Activated T-helper 17 cell treated with anti-CD3 and anti-CD28 coated beads, Interleukin-2, amount 50 U/mL, for 72 hours (primary cell): ENCODE measurements at regions not wholly inside any gene's neighbourhood (a gene's known extent, or its start where the extent isn't known, plus 50 kb on each side); places are given as distances from the start of the nearest gene placed in this dataset.
"Not testable (repeated sequence)": the region's sequence is repeated elsewhere in the genome, so short reads cannot be mapped to it uniquely, and the experiment has no call there.

ENCODE experiments used
- ATAC-seq: fragments of 150-1000 bp; cut with Tn5 transposase; replicated peaks from 2 replicates; pipeline ENCODE4 v1.10.0; 2021; ENCODE audit warnings: mild to moderate bottlenecking, moderate library complexity
- H3K27ac Mint-ChIP-seq: one replicate; pipeline ENCODE4 v1.8.0; 2022; ENCODE audit warnings: mixed read lengths
- H3K27me3 Mint-ChIP-seq: one replicate; pipeline ENCODE4 v1.8.0; 2022; ENCODE audit warnings: mixed read lengths
- H3K36me3 Mint-ChIP-seq: one replicate; pipeline ENCODE4 v1.8.0; 2022; ENCODE audit warnings: low read depth, mild to moderate bottlenecking, mixed read lengths
- H3K4me1 Mint-ChIP-seq: one replicate; pipeline ENCODE4 v1.8.0; 2022; ENCODE audit warnings: mixed read lengths
- H3K4me3 Mint-ChIP-seq: one replicate; pipeline ENCODE4 v1.8.0; 2022; ENCODE audit warnings: mild to moderate bottlenecking, mixed read lengths
- H3K9me3 Mint-ChIP-seq: one replicate; pipeline ENCODE4 v1.8.0; 2022; ENCODE audit warnings: mixed read lengths

GRCh38 chr5:85910335-85910734 is 707.4 kb upstream of the COX7C start:
- Mint-ChIP-seq H3K4me3 (no peak overlapping the region), H3K9me3 (peaks cover 6% of the 10 kb centered on the region), H3K4me1 (no peaks in the 10 kb centered on the region), H3K27ac (no peak overlapping the region), H3K36me3 (no peaks in the 10 kb centered on the region), H3K27me3 (no peaks in the 10 kb centered on the region)
- ATAC-seq, result no peak

- Mint-ChIP-seq H3K4me3 (no peak overlapping the region), H3K36me3 (no peaks in the 10 kb centered on the region), H3K27ac (no peak overlapping the region), H3K27me3 (no peaks in the 10 kb centered on the region), H3K4me1 (no peaks in the 10 kb centered on the region), H3K9me3 (peaks cover 25% of the 10 kb centered on the region)
- ATAC-seq, result no peak
Measured at GRCh38 chr5:85920984-85921383, 696.8 kb upstream of the COX7C start.

DNA sequence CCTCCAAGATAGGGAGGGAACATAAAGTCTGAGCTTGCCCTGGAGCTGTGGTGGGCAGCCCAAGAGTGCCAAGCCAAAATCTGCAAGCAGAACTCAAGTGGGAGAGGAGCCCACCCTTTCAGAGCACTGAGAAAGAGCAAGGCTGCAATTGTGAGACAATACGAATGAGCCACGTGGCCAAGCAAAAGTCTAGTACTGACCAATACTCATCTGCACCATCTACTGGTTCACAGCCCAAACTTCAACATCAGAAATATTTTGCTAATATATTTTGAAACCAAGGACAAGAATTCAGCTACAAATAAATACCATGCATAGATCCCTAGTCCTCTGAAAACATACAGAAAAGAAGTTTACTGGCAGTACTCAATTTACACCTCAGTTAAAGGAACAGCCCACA is 696.2 kb upstream of the COX7C start:
- no peaks in the 10 kb centered on the region for H3K36me3 Mint-ChIP-seq

GRCh38 chr5:85927632-85928031 is 690.1 kb upstream of the COX7C start:
- ATAC-seq, result no peak
- H3K27ac Mint-ChIP-seq, result no peak overlapping the region
- H3K27me3 Mint-ChIP-seq, result no peaks in the 10 kb centered on the region
- no peak overlapping the region for H3K4me3 Mint-ChIP-seq
- H3K9me3 Mint-ChIP-seq, result peaks cover 28% of the 10 kb centered on the region
- no peaks in the 10 kb centered on the region for H3K36me3 Mint-ChIP-seq
- H3K4me1 Mint-ChIP-seq, result no peaks in the 10 kb centered on the region

More for the DNA sequence above, 696.2 kb upstream of the COX7C start:
- no peak overlapping the region for H3K4me3 Mint-ChIP-seq
- ATAC-seq, result no peak
- H3K9me3 Mint-ChIP-seq, result peaks cover 25% of the 10 kb centered on the region
- no peak overlapping the region for H3K27ac Mint-ChIP-seq
- no peaks in the 10 kb centered on the region for H3K27me3 Mint-ChIP-seq
- H3K4me1 Mint-ChIP-seq, result no peaks in the 10 kb centered on the region

DNA sequence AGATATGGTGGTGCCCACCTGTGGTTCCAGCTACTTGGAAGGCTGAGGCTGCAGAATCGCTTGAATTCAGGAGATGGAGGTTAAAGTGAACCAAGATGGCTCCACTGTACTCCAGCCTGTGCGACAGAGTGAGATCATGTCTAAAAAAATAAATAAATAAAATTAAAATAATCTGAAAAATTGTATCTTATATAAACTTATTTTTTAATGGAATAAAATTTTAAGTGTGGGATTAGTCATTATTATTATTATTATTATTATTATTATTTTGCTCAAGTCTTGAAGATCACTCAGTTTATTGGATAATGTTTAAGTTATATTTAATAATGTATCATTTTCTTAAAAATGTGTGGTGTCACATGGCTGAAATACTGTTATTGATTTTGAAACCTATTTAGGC is 688.0 kb upstream of the COX7C start:
- no peaks in the 10 kb centered on the region for H3K36me3 Mint-ChIP-seq
- ATAC-seq, result no peak
- H3K4me1 Mint-ChIP-seq, result no peaks in the 10 kb centered on the region

DNA sequence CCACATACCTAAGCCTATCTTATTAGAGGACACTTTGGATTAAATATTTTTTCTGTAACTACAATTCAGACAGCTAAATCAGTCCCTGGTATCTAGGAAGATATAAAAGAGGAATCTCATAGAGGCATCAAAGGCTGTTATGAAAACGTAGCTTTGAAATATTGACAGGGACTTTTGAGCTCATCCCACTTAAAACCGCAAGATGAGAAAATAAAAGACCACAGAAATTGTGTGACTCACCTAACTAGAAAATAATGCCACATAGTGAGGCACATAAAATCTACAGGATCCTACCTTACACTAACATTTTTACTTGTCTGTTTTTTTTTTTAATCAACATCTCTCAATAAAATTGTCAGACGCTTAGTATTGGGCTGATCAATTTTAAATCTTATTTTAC is 686.5 kb upstream of the COX7C start:
- Mint-ChIP-seq H3K27ac (no peak overlapping the region), H3K36me3 (no peaks in the 10 kb centered on the region), H3K27me3 (no peaks in the 10 kb centered on the region), H3K4me3 (no peak overlapping the region), H3K9me3 (peaks cover 14% of the 10 kb centered on the region), H3K4me1 (no peaks in the 10 kb centered on the region)
- ATAC-seq, result no peak

More for the DNA sequence above, 688.0 kb upstream of the COX7C start:
- Mint-ChIP-seq H3K4me3 (no peak overlapping the region), H3K27me3 (no peaks in the 10 kb centered on the region), H3K27ac (no peak overlapping the region), H3K9me3 (peaks cover 19% of the 10 kb centered on the region)

GRCh38 chr5:85938201-85938600 is 679.5 kb upstream of the COX7C start:
- Mint-ChIP-seq H3K4me3 (no peak overlapping the region), H3K4me1 (no peaks in the 10 kb centered on the region), H3K27me3 (no peaks in the 10 kb centered on the region), H3K36me3 (no peaks in the 10 kb centered on the region), H3K9me3 (peaks cover 12% of the 10 kb centered on the region), H3K27ac (no peak overlapping the region)
- ATAC-seq, result no peak

- Mint-ChIP-seq H3K4me1 (no peaks in the 10 kb centered on the region), H3K27ac (no peak overlapping the region), H3K36me3 (no peaks in the 10 kb centered on the region), H3K4me3 (no peak overlapping the region), H3K27me3 (no peaks in the 10 kb centered on the region), H3K9me3 (peaks cover 5% of the 10 kb centered on the region)
- no peak for ATAC-seq
Measured at GRCh38 chr5:85951707-85952210, 666.0 kb upstream of the COX7C start.

DNA sequence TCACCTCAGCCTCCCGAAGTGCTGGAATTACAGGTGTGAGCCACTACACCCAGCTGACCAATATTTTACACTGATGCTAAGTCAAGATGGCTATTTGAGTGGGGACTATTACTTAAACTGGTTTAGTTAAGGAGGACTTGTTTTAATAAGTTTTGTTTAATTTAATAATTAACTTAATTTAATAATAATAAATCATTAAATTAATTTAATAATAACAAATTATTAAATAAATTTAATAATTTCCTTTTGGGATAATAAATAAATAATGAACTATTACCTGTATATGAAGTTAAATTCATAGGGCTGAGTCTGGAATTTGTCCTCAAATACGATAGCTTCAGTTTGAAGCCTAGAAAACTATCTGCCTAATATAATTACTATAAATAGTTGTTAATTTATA is 665.1 kb upstream of the COX7C start:
- Mint-ChIP-seq H3K27ac (no peak overlapping the region), H3K4me1 (no peaks in the 10 kb centered on the region), H3K4me3 (no peak overlapping the region), H3K36me3 (no peaks in the 10 kb centered on the region), H3K27me3 (no peaks in the 10 kb centered on the region), H3K9me3 (peaks cover 6% of the 10 kb centered on the region)
- no peak for ATAC-seq

GRCh38 chr5:85967681-85968080 is 650.1 kb upstream of the COX7C start:
- Mint-ChIP-seq H3K4me1 (no peaks in the 10 kb centered on the region), H3K27me3 (no peaks in the 10 kb centered on the region), H3K27ac (no peak overlapping the region), H3K4me3 (no peak overlapping the region), H3K36me3 (no peaks in the 10 kb centered on the region), H3K9me3 (no peaks in the 10 kb centered on the region)
- no peak for ATAC-seq

GRCh38 chr5:85972539-85972938 is 645.2 kb upstream of the COX7C start:
- Mint-ChIP-seq H3K4me3 (no peak overlapping the region), H3K4me1 (no peaks in the 10 kb centered on the region), H3K27me3 (no peaks in the 10 kb centered on the region), H3K9me3 (no peaks in the 10 kb centered on the region), H3K36me3 (no peaks in the 10 kb centered on the region), H3K27ac (no peak overlapping the region)
- ATAC-seq, result no peak

GRCh38 chr5:85985167-85985566 is 632.6 kb upstream of the COX7C start:
- ATAC-seq, result no peak
- Mint-ChIP-seq H3K4me1 (no peaks in the 10 kb centered on the region), H3K27ac (no peak overlapping the region), H3K4me3 (no peak overlapping the region), H3K36me3 (no peaks in the 10 kb centered on the region), H3K9me3 (no peaks in the 10 kb centered on the region), H3K27me3 (no peaks in the 10 kb centered on the region)

- Mint-ChIP-seq H3K27ac (no peak overlapping the region), H3K9me3 (no peaks in the 10 kb centered on the region), H3K4me1 (no peaks in the 10 kb centered on the region), H3K36me3 (no peaks in the 10 kb centered on the region), H3K4me3 (no peak overlapping the region), H3K27me3 (no peaks in the 10 kb centered on the region)
- ATAC-seq, result no peak
Measured at GRCh38 chr5:85990998-85991397, 626.7 kb upstream of the COX7C start.

- not testable (repeated sequence) for H3K4me3 Mint-ChIP-seq, ATAC-seq, H3K27ac Mint-ChIP-seq, H3K4me1 Mint-ChIP-seq, H3K36me3 Mint-ChIP-seq, H3K27me3 Mint-ChIP-seq
- H3K9me3 Mint-ChIP-seq, result peaks cover 13% of the 10 kb centered on the region
Measured at GRCh38 chr5:85994653-85995052, 623.1 kb upstream of the COX7C start.

DNA sequence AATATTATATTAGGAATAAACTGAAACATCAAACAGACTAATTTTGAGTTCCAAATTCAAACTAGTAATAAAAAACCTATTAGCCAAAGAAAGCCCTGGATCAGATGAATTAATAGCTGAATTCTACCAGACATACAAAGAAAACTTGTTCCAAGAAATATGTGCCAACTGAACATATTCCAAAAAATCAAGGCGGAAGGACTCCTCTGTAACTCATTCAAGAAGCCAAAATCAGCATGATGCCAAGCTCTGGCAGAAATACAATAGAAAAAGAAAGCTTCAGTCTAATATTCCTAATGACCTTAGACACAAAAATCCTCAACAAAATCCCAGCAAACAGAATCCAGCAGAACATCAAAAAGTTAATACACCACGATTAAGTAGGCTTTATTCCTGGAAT is 619.1 kb upstream of the COX7C start:
- Mint-ChIP-seq H3K27me3 (no peaks in the 10 kb centered on the region), H3K9me3 (peaks cover 15% of the 10 kb centered on the region), H3K27ac (no peak overlapping the region), H3K36me3 (no peaks in the 10 kb centered on the region), H3K4me3 (no peak overlapping the region), H3K4me1 (no peaks in the 10 kb centered on the region)
- ATAC-seq, result no peak

- ATAC-seq, result no peak
Measured at GRCh38 chr5:86008293-86008692, 609.4 kb upstream of the COX7C start.

More at GRCh38 chr5:86008293-86008692, 609.4 kb upstream of the COX7C start:
- Mint-ChIP-seq H3K27me3 (no peaks in the 10 kb centered on the region), H3K4me1 (no peaks in the 10 kb centered on the region), H3K36me3 (no peaks in the 10 kb centered on the region), H3K27ac (no peak overlapping the region), H3K9me3 (peaks cover 23% of the 10 kb centered on the region), H3K4me3 (no peak overlapping the region)
